Activated T-helper 17 cell treated with anti-CD3 and anti-CD28 coated beads, Interleukin-2, amount 50 U/mL, for 72 hours (primary cell): ENCODE measurements at regions not wholly inside any gene's neighbourhood (a gene's known extent, or its start where the extent isn't known, plus 50 kb on each side); places are given as distances from the start of the nearest gene placed in this dataset.

Experiments
- ATAC-seq: fragments of 150-1000 bp; cut with Tn5 transposase; replicated peaks from 2 replicates; pipeline ENCODE4 v1.10.0; 2021; ENCODE audit warnings: mild to moderate bottlenecking, moderate library complexity
- H3K27ac Mint-ChIP-seq: one replicate; pipeline ENCODE4 v1.8.0; 2022; ENCODE audit warnings: mixed read lengths
- H3K27me3 Mint-ChIP-seq: one replicate; pipeline ENCODE4 v1.8.0; 2022; ENCODE audit warnings: mixed read lengths
- H3K36me3 Mint-ChIP-seq: one replicate; pipeline ENCODE4 v1.8.0; 2022; ENCODE audit warnings: low read depth, mild to moderate bottlenecking, mixed read lengths
- H3K4me1 Mint-ChIP-seq: one replicate; pipeline ENCODE4 v1.8.0; 2022; ENCODE audit warnings: mixed read lengths
- H3K4me3 Mint-ChIP-seq: one replicate; pipeline ENCODE4 v1.8.0; 2022; ENCODE audit warnings: mild to moderate bottlenecking, mixed read lengths
- H3K9me3 Mint-ChIP-seq: one replicate; pipeline ENCODE4 v1.8.0; 2022; ENCODE audit warnings: mixed read lengths

DNA sequence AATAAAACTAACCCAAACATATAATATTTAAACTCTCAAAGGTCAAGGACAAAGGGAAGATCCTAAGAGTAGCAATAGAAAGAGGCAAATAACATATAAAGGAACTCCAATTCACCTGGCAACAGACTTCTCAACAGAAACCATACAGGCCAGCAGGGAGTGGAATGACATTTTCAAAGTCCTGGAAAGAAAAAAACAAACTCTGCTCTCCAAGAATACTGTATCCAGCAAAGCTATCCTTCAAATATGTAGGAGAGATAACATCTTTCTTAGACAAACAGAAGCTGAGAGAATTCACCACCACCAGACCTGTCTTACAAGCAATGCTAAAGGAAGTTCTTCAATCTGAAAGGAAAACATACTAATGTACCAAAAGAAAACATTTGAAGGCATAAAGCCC lies 51.5 kb upstream of the TMEM158 start:
- Mint-ChIP-seq H3K36me3 (no peaks in the 10 kb centered on the region), H3K27ac (no peak overlapping the region), H3K27me3 (peaks cover 23% of the 10 kb centered on the region), H3K9me3 (peaks cover 16% of the 10 kb centered on the region), H3K4me3 (no peak overlapping the region), H3K4me1 (no peaks in the 10 kb centered on the region)
- no peak for ATAC-seq

DNA sequence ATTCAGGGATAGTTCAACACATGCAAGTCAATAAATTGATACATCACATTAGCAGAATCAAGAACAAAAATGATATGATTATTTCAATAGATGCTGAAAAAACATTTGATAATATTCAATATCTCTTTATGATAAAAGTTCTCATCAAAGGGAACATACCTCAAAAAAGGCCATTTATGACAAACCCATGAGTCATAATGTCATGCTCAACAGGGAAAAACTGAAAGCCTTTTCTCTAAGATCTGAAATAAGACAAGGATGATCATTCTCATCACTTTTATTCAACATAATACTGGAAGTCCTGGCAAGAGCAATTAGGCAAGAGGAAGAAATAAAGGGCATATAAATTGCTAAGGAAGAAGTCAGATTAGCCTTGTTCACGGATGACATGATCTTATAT lies 54.1 kb upstream of the TMEM158 start:
- H3K36me3 Mint-ChIP-seq: no peaks in the 10 kb centered on the region
- H3K27me3 Mint-ChIP-seq: peaks cover 14% of the 10 kb centered on the region
- H3K27ac Mint-ChIP-seq: no peak overlapping the region
- ATAC-seq: no peak
- H3K9me3 Mint-ChIP-seq: peaks cover 16% of the 10 kb centered on the region
- H3K4me3 Mint-ChIP-seq: no peak overlapping the region
- H3K4me1 Mint-ChIP-seq: no peaks in the 10 kb centered on the region

DNA sequence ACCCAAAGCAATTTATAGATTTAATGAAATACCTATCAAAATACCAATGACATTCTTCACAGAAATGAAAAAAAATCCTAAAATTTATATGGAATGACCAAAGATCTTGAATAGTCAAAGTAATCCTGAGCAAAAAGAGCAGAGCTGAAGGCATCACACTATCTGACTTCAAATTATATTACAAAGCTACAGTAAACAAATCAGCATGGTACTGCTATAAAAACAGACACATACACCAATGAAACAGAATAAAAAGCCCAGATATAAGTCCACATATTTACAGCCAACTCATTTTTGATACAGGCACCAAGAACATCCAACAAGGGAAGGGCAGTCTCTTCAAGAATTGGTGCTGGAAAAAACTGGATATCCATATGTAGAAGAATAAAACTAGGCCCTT lies 54.9 kb upstream of the TMEM158 start:
- peaks cover 16% of the 10 kb centered on the region for H3K9me3 Mint-ChIP-seq

DNA sequence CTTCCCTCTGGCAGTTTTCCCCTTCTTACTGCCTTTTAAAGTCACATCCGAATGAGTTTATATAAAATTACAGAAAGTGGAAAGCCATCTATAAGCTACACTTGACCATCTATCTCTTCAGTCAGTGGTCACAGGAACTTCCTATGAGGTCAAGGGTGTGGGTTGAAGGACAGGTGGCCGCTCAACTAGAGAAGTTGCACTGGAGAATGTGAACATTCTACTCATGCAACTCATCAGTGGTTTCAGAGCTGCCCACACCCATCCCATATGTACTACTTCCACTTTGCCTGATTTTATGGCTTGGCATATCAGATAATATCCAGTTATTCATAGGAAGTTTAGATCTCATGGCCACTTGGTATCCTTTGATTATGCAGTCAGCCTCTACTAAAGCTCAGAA lies 57.4 kb upstream of the TMEM158 start:
- H3K27me3 Mint-ChIP-seq: peaks cover 25% of the 10 kb centered on the region
- H3K27ac Mint-ChIP-seq: no peak overlapping the region
- H3K4me1 Mint-ChIP-seq: no peaks in the 10 kb centered on the region
- no peaks in the 10 kb centered on the region for H3K36me3 Mint-ChIP-seq
- H3K4me3 Mint-ChIP-seq: no peak overlapping the region
- ATAC-seq: no peak
- peaks cover 17% of the 10 kb centered on the region for H3K9me3 Mint-ChIP-seq

More for the DNA sequence above, 54.9 kb upstream of the TMEM158 start:
- Mint-ChIP-seq H3K36me3 (no peaks in the 10 kb centered on the region), H3K4me1 (no peaks in the 10 kb centered on the region), H3K27ac (no peak overlapping the region), H3K4me3 (no peak overlapping the region), H3K27me3 (peaks cover 11% of the 10 kb centered on the region)
- no peak for ATAC-seq

DNA sequence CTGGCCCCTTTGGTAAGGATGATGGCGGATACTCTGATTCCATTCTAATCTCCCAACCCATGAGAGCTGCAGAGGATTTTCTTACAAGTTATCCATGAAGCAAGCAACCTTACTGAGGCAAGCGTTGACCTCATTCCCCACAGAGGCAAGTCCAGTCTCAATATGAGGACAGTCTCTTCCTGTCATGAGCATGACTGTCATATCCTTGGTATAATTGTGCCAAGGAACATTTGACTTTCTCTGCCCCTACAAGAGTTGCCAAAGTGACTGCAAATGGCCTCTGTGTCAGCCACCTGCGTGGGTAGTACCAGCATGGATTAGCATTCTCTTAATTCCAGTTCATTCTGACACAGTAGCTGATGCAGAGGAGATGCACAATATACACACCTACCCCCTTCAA lies 71.2 kb upstream of the TMEM158 start:
- Mint-ChIP-seq H3K27me3 (peaks cover 35% of the 10 kb centered on the region), H3K27ac (no peak overlapping the region), H3K9me3 (peaks cover 4% of the 10 kb centered on the region), H3K36me3 (no peaks in the 10 kb centered on the region), H3K4me1 (no peaks in the 10 kb centered on the region), H3K4me3 (no peak overlapping the region)
- ATAC-seq: no peak

DNA sequence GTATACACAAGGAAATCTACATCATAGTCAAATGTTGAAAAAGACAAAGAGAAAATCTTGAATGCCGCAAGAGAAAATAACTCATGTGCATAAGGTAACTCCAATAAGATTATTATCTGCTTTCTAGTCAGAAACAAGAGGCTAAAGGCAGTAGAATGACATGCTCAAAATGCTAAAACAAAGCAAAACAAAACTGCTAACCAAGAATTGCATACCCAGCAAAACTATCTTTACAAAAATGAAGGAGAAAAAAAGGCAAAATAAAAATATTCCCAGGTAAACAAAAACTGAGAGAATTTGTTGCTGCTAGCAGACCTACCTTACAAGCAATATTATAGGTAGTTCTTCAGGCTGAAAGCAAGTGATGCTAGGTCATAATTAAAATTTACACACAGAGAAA lies 76.4 kb upstream of the TMEM158 start:
- ATAC-seq: no peak
- Mint-ChIP-seq H3K4me1 (no peaks in the 10 kb centered on the region), H3K27ac (no peak overlapping the region), H3K36me3 (no peaks in the 10 kb centered on the region), H3K4me3 (no peak overlapping the region), H3K9me3 (peaks cover 4% of the 10 kb centered on the region), H3K27me3 (peaks cover 21% of the 10 kb centered on the region)

DNA sequence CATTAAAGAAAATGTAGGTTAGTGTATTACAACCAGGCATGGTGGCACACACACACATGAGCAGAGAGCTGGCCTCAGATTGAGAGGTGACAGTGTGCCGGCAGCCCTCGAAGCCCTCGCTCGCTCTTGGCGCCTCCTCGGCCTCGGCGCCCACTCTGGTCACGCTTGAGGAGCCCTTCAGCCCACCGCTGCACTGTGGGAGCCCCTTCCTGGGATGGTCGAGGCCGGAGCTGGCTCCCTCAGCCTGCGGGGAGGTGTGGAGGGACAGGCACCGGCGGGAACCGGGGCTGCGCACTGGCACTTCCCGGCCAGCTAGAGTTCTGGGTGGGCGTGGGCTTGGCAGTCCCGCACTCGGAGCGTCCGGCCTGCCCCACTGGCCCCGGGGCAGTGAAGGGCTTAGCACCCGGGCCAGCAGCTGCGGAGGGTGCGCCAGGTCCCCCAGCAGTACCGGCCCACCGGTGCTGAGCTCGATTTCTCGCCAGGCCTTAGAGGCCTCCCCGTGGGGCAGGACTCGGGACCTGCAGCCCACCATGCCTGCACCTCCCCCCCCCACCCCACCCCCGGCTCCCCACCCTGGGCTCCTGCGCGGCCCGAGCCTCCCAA lies 80.4 kb upstream of the TMEM158 start:
- no peaks in the 10 kb centered on the region for H3K4me1 Mint-ChIP-seq
- no peaks in the 10 kb centered on the region for H3K9me3 Mint-ChIP-seq
- peaks cover 12% of the 10 kb centered on the region for H3K27me3 Mint-ChIP-seq
- ATAC-seq: no peak
- H3K4me3 Mint-ChIP-seq: no peak overlapping the region
- no peak overlapping the region for H3K27ac Mint-ChIP-seq
- H3K36me3 Mint-ChIP-seq: no peaks in the 10 kb centered on the region

DNA sequence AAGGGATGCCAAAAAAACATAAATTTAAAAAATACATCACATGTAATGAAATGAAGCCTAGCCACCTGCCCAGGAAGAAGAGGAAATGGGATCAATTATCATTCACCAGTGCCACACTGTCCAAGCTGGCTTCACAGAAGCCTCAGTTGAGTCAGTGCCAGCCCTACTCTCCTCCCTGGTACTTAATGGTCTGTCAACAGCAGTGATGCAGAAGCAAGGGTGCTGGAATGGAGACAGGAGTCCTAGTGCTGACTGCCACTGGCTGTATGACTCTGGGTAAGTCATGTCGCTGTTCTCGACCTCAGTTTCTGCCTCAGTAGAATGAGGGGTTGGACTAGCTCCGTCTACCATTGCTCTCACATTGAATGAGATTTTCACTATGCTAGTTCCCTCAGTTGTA lies 78.5 kb upstream of the LARS2 start:
- Mint-ChIP-seq H3K4me1 (no peaks in the 10 kb centered on the region), H3K27me3 (peaks cover 24% of the 10 kb centered on the region), H3K36me3 (no peaks in the 10 kb centered on the region), H3K27ac (no peak overlapping the region), H3K4me3 (no peak overlapping the region), H3K9me3 (no peaks in the 10 kb centered on the region)
- no peak for ATAC-seq

DNA sequence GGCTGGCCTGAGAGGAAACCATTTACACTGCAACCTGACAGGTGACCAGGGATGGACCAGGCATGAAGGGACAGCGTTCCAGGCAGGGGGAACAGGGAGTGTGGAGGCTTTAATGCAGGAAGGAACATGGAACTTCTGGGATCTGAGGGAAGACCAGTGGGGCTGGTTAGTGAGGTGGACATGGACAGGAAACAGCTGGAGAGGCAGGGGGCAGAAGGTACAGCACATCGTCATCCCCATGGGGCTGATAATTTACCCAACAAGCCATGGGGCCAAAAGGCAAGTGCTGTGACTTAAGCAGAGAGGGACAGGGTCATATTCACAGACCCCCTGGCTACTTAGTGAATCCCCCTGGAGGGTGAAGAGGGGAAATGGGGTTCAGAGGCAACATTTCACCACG lies 77.0 kb upstream of the LARS2 start:
- no peak overlapping the region for H3K4me3 Mint-ChIP-seq
- H3K27ac Mint-ChIP-seq: no peak overlapping the region
- H3K4me1 Mint-ChIP-seq: no peaks in the 10 kb centered on the region
- H3K27me3 Mint-ChIP-seq: peaks cover 24% of the 10 kb centered on the region
- H3K9me3 Mint-ChIP-seq: no peaks in the 10 kb centered on the region
- ATAC-seq: no peak
- no peaks in the 10 kb centered on the region for H3K36me3 Mint-ChIP-seq

DNA sequence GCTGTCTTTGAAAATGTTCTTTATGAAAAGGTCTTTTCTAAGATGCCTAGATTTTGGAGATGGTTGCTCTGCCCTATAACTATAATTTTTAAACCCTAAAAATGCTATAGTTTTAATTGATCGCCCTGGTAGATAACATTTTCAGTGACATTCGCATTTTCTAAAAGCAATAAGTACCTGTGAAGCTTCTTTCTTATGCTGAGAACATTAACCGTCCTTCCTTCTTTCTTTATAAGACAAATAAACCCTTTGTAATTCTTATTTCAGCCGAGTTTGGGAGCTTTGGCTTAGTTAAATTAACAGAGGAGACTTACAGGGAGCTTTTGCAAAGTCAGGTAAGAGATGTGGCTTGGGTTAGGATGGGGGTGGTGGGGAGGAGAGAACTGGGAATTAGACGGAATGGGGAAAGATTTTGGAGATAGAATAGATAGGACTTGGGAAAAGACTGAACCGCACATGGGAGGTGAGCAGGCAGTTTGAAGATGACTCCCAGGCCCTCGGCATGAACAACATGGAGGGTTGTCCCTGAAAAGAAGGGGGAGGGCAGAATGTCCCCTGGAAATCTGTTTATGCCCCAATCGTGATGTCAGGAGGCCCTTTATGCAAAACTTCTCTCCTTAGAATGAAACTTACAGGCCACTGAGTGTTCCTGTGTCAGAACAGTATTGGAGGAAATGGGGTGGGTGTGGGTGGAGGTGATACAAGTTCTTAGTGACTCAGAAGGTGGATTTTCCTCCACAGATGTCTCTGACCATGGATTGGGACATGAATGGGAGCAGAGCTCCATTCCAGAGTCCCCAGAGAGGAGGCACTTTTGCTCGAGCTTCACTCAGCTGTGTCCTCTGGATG lies 76.2 kb upstream of the LARS2 start:
- H3K4me3 Mint-ChIP-seq: no peak overlapping the region
- H3K27me3 Mint-ChIP-seq: peaks cover 24% of the 10 kb centered on the region
- ATAC-seq: no peak
- H3K4me1 Mint-ChIP-seq: no peaks in the 10 kb centered on the region
- no peak overlapping the region for H3K27ac Mint-ChIP-seq
- H3K36me3 Mint-ChIP-seq: no peaks in the 10 kb centered on the region
- H3K9me3 Mint-ChIP-seq: no peaks in the 10 kb centered on the region

DNA sequence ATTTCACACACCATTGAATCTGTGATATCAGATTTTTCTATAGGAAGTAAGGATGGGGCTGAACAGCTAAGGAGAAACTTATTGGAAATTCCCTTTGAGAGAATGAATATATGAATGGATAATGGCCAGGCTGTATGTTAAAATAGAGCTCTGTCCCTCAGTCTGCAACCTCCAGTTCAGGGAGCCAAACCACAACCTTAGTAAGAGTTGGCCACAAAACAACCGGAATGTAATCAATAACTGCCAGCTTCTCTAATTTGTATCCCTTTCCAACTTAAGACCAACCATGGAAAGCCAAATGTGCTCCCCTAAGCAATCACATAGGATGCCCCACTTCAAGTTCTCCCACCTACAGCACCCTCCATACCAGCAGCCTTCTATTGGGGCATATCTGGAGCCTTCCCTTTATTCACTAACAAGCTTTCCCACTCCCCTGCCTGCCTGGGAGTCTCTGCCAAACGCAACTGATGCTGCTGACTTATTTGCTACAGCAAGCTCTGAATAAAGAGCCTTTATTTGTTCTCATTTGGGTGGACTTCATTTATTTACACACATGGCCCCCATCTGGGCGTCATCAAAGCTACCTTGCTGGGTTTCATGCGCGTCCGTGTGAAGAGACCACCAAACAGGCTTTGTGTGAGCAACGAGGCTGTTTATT lies 75.4 kb upstream of the LARS2 start:
- no peak overlapping the region for H3K4me3 Mint-ChIP-seq
- H3K27ac Mint-ChIP-seq: no peak overlapping the region
- no peaks in the 10 kb centered on the region for H3K4me1 Mint-ChIP-seq
- no peaks in the 10 kb centered on the region for H3K9me3 Mint-ChIP-seq
- ATAC-seq: no peak
- no peaks in the 10 kb centered on the region for H3K36me3 Mint-ChIP-seq
- H3K27me3 Mint-ChIP-seq: peaks cover 24% of the 10 kb centered on the region

DNA sequence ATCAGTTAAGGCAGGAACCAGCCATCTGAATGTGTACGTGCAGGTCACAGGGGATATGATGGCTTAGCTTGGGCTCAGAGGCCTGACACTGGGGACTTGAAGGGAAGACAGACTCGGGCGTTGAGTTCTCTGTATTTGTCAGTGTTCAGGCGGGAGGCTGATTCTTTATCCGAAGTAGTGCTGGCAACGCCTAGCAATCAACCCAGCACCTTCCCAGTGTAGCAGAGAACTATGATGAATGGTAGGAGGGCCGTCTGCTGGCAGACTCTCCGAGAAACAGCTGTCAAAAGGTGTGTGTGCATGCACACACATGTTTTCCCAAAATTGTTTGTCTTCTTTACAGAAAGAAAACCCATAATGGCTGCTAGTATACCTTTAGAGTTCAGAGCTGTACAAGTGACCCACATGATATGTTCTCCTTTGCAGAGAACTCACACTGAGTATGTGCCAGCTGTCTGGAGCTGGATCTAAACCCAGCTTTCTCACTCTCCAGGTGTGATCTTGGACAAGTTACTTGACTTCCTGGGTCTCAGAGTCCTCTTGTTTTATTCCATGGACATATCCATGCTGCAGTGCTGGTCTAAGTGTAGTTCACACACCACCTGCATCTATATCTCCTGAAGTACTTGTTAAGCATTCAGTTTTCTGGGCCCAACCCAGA lies 74.5 kb upstream of the LARS2 start:
- no peak overlapping the region for H3K4me3 Mint-ChIP-seq
- H3K9me3 Mint-ChIP-seq: no peaks in the 10 kb centered on the region
- no peaks in the 10 kb centered on the region for H3K36me3 Mint-ChIP-seq
- no peak for ATAC-seq
- peaks cover 24% of the 10 kb centered on the region for H3K27me3 Mint-ChIP-seq
- H3K4me1 Mint-ChIP-seq: no peaks in the 10 kb centered on the region
- no peak overlapping the region for H3K27ac Mint-ChIP-seq

DNA sequence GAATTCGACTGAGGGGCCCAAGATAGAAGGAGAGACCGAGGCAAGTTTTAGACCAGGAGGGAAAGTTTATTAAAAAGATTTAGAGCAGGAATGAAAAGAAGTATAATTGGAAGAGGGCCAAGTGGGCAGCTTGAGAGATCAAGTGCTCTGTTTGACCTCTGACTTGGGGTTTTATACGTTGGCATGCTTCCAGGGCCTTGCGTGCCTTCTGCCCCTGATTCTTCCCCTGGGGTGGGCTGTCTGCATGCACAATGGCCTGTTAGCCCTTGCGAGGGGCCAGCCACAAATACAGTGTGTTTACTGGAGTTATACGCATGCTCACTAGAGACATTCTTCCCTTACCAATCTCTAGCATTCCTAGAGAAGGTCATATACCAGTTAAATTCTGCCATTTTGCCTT lies 70.7 kb upstream of the LARS2 start:
- no peak for ATAC-seq
- Mint-ChIP-seq H3K9me3 (no peaks in the 10 kb centered on the region), H3K36me3 (no peaks in the 10 kb centered on the region), H3K27me3 (peaks cover 13% of the 10 kb centered on the region), H3K27ac (no peak overlapping the region), H3K4me1 (no peaks in the 10 kb centered on the region), H3K4me3 (no peak overlapping the region)

DNA sequence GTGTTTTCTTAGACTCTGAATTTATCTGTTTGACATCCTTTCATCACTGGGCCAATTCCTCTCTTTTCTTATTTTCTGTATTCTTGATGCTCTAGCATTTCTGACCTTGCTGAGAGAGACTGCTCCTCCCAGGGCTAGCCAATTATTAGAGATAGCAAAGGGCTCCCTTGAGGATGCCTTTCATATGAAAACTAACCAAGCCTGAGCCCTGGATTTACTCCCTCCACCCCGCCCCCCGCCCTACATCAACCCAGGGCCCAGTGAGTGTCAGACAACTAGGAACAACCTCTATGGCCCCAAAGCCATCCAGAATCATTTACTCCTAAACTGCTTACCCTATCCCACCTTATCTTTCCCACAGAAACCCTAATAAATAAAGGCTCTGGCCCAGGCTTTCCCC lies 69.7 kb upstream of the LARS2 start:
- peaks cover 6% of the 10 kb centered on the region for H3K27me3 Mint-ChIP-seq
- H3K27ac Mint-ChIP-seq: no peak overlapping the region
- ATAC-seq: no peak
- no peaks in the 10 kb centered on the region for H3K4me1 Mint-ChIP-seq
- H3K4me3 Mint-ChIP-seq: no peak overlapping the region
- H3K9me3 Mint-ChIP-seq: no peaks in the 10 kb centered on the region
- no peaks in the 10 kb centered on the region for H3K36me3 Mint-ChIP-seq
